Neural progenitor cell (in vitro differentiated cells): ENCODE measurements at regions not wholly inside any gene's neighbourhood (a gene's known extent, or its start where the extent isn't known, plus 50 kb on each side); places are given as distances from the start of the nearest gene placed in this dataset.
"Not testable (repeated sequence)": the region's sequence is repeated elsewhere in the genome, so short reads cannot be mapped to it uniquely, and the experiment has no call there.

Experiments
- DNase-seq: peaks from one replicate; pipeline ENCODE4 v3.0.0-alpha.2; 2016; ENCODE audit warnings: low spot score
- H2AFZ ChIP-seq: fragments of 200-600 bp; sonication (generic); replicated peaks from 2 replicates; pipeline ENCODE4 v1.6.1; 2016; ENCODE audit warnings: antibody characterized with exemption
- H3F3A ChIP-seq: fragments of 200-600 bp; sonication (generic); 2 replicates; pipeline ENCODE4 v1.6.1; 2016; ENCODE audit warnings: antibody characterized with exemption, low read depth
- H3K27ac ChIP-seq: fragments of 200-600 bp; sonication (generic); 2 replicates; pipeline ENCODE4 v1.5.1; 2016; ENCODE audit warnings: mild to moderate bottlenecking
- H3K27me3 ChIP-seq: fragments of 200-600 bp; sonication (generic); 2 replicates; pipeline ENCODE4 v1.6.1; 2016; ENCODE audit warnings: mild to moderate bottlenecking, moderate library complexity
- H3K36me3 ChIP-seq: fragments of 200-600 bp; sonication (generic); 2 replicates; pipeline ENCODE4 v1.5.1; 2016
- H3K4me1 ChIP-seq: fragments of 200-600 bp; sonication (generic); 2 replicates; pipeline ENCODE4 v1.6.1; 2016; ENCODE audit warnings: mixed run types
- H3K4me2 ChIP-seq: fragments of 200-600 bp; sonication (generic); 2 replicates; pipeline ENCODE4 v1.6.1; 2016
- H3K4me3 ChIP-seq: fragments of 200-600 bp; sonication (generic); 2 replicates; pipeline ENCODE4 v1.5.1; 2016
- H3K79me2 ChIP-seq: fragments of 200-600 bp; sonication (generic); 2 replicates; pipeline ENCODE4 v1.6.1; 2016; ENCODE audit warnings: low read depth
- H3K9ac ChIP-seq: fragments of 200-600 bp; sonication (generic); 2 replicates; pipeline ENCODE4 v1.6.1; 2016
- H3K9me3 ChIP-seq: fragments of 200-600 bp; sonication (generic); 2 replicates; pipeline ENCODE4 v1.5.1; 2016; ENCODE audit warnings: low read depth
- H4K20me1 ChIP-seq: fragments of 200-600 bp; sonication (generic); 2 replicates; pipeline ENCODE4 v1.6.1; 2016; ENCODE audit warnings: low read depth
- H3K27ac Mint-ChIP-seq: 3 replicates; pipeline ENCODE4 v1.8.0; 2021; ENCODE audit warnings: mixed read lengths
- H3K27me3 Mint-ChIP-seq: 2 replicates; pipeline ENCODE4 v1.8.0; 2022; ENCODE audit warnings: low read depth, mild to moderate bottlenecking, inconsistent platforms, moderate library complexity, mixed read lengths; ENCODE audit not compliant: insufficient read depth
- H3K36me3 Mint-ChIP-seq: 3 replicates; pipeline ENCODE4 v1.8.0; 2021; ENCODE audit warnings: mixed read lengths
- H3K4me1 Mint-ChIP-seq: 3 replicates; pipeline ENCODE4 v1.8.0; 2021; ENCODE audit warnings: mixed read lengths
- H3K4me3 Mint-ChIP-seq: 3 replicates; pipeline ENCODE4 v1.8.0; 2021; ENCODE audit warnings: mild to moderate bottlenecking, moderate library complexity, mixed read lengths
- H3K9me3 Mint-ChIP-seq: 3 replicates; pipeline ENCODE4 v1.8.0; 2020; ENCODE audit warnings: mixed read lengths
- CTCF ChIP-seq: fragments of 200-600 bp; sonication (generic); IDR thresholded peaks from 2 replicates; pipeline ENCODE4 v1.5.1; 2017; ENCODE audit warnings: antibody characterized with exemption, mild to moderate bottlenecking
- EZH2 ChIP-seq: fragments of 200-600 bp; sonication (generic); IDR thresholded peaks from 2 replicates; pipeline ENCODE4 v1.6.1; 2017; ENCODE audit warnings: antibody characterized with exemption, mild to moderate bottlenecking, moderate library complexity
- EZH2phosphoT487 ChIP-seq: fragments of 200-600 bp; sonication (generic); IDR thresholded peaks from 2 replicates; pipeline ENCODE4 v1.6.1; 2017; ENCODE audit warnings: antibody characterized with exemption

GRCh38 chr5:174919351-174919750 is 195.0 kb downstream of the MSX2 start:
- Mint-ChIP-seq H3K36me3 (no peaks in the 10 kb centered on the region), H3K9me3 (no peaks in the 10 kb centered on the region), H3K4me3 (no peak overlapping the region), H3K27ac (no peak overlapping the region), H3K4me1 (peaks cover 13% of the 10 kb centered on the region), H3K27me3 (peaks cover 2% of the 10 kb centered on the region)
- no peaks in the 10 kb centered on the region for H4K20me1 ChIP-seq
- H3F3A ChIP-seq = no peaks in the 10 kb centered on the region
- no peak for TF ChIP-seq EZH2phosphoT487
- no peak for TF ChIP-seq EZH2
- TF ChIP-seq CTCF = no peak
- no peak overlapping the region for H3K9ac ChIP-seq
- H3K27ac ChIP-seq = no peak overlapping the region
- no peak overlapping the region for H3K4me3 ChIP-seq
- H2AFZ ChIP-seq = no peak overlapping the region
- no peaks in the 10 kb centered on the region for H3K27me3 ChIP-seq
- DNase-seq = no peak
- H3K36me3 ChIP-seq = no peaks in the 10 kb centered on the region
- H3K9me3 ChIP-seq = no peaks in the 10 kb centered on the region
- H3K79me2 ChIP-seq = no peaks in the 10 kb centered on the region
- H3K4me1 ChIP-seq = peaks cover 10% of the 10 kb centered on the region
- H3K4me2 ChIP-seq = no peak overlapping the region

DNA sequence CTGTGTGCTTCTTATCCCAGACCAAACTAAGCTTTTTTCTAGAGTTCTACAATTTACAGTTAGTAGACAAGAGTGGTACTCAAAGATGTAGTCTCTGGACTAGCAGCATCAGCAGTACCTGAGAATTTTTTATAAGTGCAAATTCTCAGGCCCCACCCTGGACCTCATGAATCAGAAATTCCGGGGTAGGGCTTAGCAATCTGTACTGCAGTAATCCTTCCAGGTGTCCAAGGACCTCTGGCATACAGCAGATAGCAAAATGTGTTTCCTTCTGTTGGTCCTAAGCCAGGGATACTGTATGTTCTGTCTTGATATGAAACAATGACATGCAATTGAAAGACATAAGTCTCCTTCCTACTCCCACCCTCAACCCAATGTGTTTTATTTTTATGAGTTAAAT is 194.3 kb downstream of the MSX2 start:
- Histone ChIP-seq H3F3A (no peaks in the 10 kb centered on the region), H3K9me3 (no peaks in the 10 kb centered on the region), H3K4me3 (no peak overlapping the region), H3K27me3 (no peaks in the 10 kb centered on the region), H4K20me1 (no peaks in the 10 kb centered on the region), H3K36me3 (no peaks in the 10 kb centered on the region), H3K9ac (no peak overlapping the region), H3K79me2 (no peaks in the 10 kb centered on the region), H3K4me1 (peaks cover 10% of the 10 kb centered on the region), H3K4me2 (no peak overlapping the region), H3K27ac (no peak overlapping the region), H2AFZ (no peak overlapping the region)
- Mint-ChIP-seq H3K27ac (no peak overlapping the region), H3K27me3 (peaks cover 2% of the 10 kb centered on the region), H3K36me3 (no peaks in the 10 kb centered on the region), H3K4me3 (no peak overlapping the region), H3K4me1 (peaks cover 13% of the 10 kb centered on the region), H3K9me3 (no peaks in the 10 kb centered on the region)
- no peak for DNase-seq
- no peak for TF ChIP-seq EZH2
- TF ChIP-seq EZH2phosphoT487 = no peak
- TF ChIP-seq CTCF = no peak

DNA sequence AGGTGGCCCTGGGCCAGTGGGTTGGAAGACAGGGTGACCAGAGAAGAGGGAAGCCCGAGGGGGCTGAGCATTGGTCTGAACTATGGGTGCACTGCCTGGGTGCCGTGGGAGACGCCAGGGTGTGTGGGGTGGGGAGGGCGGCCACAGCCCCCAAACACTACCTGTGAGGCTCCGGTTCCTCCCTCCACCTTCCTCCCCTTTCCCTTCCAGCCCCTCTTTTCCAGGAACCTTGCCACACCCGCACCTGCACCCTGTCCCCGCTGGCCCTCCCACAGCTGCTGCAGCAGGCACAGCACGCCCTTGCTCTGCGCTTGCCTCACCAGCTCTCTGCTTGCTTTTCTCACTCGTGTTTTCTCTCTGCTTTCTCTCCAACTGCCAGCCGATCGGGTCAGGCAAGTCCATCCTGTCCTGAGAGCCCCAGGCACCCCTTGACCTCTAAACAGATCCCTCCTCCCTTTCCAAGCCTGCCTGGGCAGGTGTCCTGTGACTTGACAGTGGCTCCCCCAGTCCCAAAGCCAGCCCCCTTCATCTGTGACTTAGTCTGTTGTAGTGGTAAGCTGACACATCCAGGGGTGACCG is 193.7 kb downstream of the MSX2 start:
- Histone ChIP-seq H3K4me1 (peaks cover 10% of the 10 kb centered on the region), H3K27ac (no peak overlapping the region), H3K4me2 (no peak overlapping the region), H3K9ac (no peak overlapping the region), H4K20me1 (no peaks in the 10 kb centered on the region), H2AFZ (no peak overlapping the region), H3K27me3 (no peaks in the 10 kb centered on the region), H3K79me2 (no peaks in the 10 kb centered on the region), H3K4me3 (no peak overlapping the region), H3F3A (no peaks in the 10 kb centered on the region), H3K9me3 (no peaks in the 10 kb centered on the region), H3K36me3 (no peaks in the 10 kb centered on the region)
- Mint-ChIP-seq H3K4me3 (no peak overlapping the region), H3K9me3 (no peaks in the 10 kb centered on the region), H3K27ac (no peak overlapping the region), H3K4me1 (peaks cover 13% of the 10 kb centered on the region), H3K27me3 (peaks cover 2% of the 10 kb centered on the region), H3K36me3 (no peaks in the 10 kb centered on the region)
- DNase-seq = no peak
- no peak for TF ChIP-seq EZH2
- TF ChIP-seq EZH2phosphoT487 = no peak

- H3K9ac ChIP-seq, H3K4me3 ChIP-seq, H3K27ac ChIP-seq, H3K27me3 ChIP-seq, H3K36me3 ChIP-seq, H3K27me3 Mint-ChIP-seq, H3K4me2 ChIP-seq, H3F3A ChIP-seq, H3K9me3 ChIP-seq, H3K79me2 ChIP-seq, DNase-seq, H3K27ac Mint-ChIP-seq, H4K20me1 ChIP-seq, H3K9me3 Mint-ChIP-seq, H3K36me3 Mint-ChIP-seq, H3K4me3 Mint-ChIP-seq, H2AFZ ChIP-seq, H3K4me1 ChIP-seq: not testable (repeated sequence)
- H3K4me1 Mint-ChIP-seq = peaks cover 13% of the 10 kb centered on the region
These were observed 193.1 kb downstream of the MSX2 start for GRCh38 chr5:174917435-174917834.

DNA sequence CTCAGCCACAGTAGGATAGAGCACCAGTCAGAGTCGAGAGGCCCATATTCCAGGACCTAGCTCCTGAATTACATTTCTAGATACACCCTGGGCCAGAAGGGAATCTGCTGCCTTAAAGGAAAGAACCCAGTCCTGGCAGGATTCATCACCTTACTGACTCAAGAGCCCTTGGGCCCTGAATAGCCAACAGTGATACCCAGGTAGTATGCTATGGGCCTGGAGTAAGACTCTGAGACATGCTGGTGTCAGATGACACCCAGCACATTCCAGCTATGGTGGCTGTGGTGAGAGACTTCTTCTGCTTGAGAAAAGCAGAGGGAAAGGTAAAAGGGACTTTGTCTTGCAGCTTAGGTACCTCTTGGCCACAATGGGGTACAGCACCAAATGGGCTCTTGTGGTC is 192.5 kb downstream of the MSX2 start:
- not testable (repeated sequence) for DNase-seq

More for the DNA sequence above, 192.5 kb downstream of the MSX2 start:
- H3K4me3 Mint-ChIP-seq, H3K27ac ChIP-seq, H3K9me3 ChIP-seq, H3K79me2 ChIP-seq, H4K20me1 ChIP-seq, H3K9ac ChIP-seq, H3K27ac Mint-ChIP-seq, H3K27me3 ChIP-seq, H3K4me1 ChIP-seq, H3K27me3 Mint-ChIP-seq, H3K36me3 Mint-ChIP-seq, H3K9me3 Mint-ChIP-seq, H3K4me2 ChIP-seq, H3F3A ChIP-seq, H3K36me3 ChIP-seq, H3K4me3 ChIP-seq: not testable (repeated sequence)
- peak overlapping the region; percentile 29 for H2AFZ ChIP-seq
- H3K4me1 Mint-ChIP-seq = peaks cover 13% of the 10 kb centered on the region
